ENCODE measurements at regions not wholly inside any gene's neighbourhood (a gene's known extent, or its start where the extent isn't known, plus 50 kb on each side); places are given as distances from the start of the nearest gene placed in this dataset.

DNA sequence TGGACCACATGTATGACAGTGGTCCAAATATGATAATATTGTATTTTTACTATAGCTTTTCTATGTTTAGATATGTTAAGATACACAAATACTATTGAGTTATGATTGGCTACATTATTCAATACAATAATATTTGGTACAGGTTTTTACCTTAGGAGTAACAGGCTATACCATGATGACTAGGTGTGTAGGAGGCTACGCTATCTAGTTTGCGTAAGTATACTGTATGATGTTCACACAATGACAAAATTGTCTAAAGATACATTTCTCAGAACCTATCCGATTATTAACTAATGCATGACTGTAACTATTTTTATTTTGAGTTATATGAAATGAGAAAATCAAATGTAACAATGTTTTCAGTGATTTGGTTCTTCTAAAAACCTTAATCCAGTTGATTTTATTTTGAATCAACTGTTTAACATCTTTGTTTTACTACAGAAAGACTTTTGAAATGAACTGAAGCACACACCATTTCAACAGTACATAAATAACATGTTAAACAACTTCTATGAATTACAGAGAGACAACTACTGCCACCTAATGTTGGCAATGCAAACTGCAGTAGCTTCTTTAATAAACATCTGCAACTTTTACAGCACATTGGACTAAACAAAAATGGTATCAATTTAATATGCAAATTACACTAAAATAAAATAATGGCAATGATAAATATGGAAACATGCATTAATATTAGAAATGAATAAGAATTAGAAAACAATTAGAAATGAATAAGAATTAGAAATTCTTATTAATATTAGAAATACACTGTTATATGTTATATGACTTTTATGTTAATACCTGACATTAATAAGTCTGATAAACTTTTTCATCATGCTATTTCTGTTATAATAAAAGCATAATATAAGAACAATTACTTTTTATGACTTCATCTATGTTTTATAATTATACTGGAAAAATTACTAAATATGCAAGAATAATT, 255.7 kb downstream of the MBNL1 start:
- peak; percentile 73 for DNase-seq (ENCODE audit: low read depth, low spot score)
- intact Hi-C loops (cut with micrococcal nuclease): loop anchor here (1.0 to 5.0 kb wide), 3 partner anchors 50 to 607 kb away; no protein-coding TSS in a partner anchor
- POLR2A ChIA-PET: no interaction called here

More for the DNA sequence above, 255.7 kb downstream of the MBNL1 start:
- Histone ChIP-seq H2AFZ (ENCODE audit: low read depth, low read length) (no peak overlapping the region), H3K36me3 (ENCODE audit: control insufficient read depth in 2 of 2, extremely low read depth in 1 of 2, insufficient read depth in 2 of 2, low read length in 2 of 2) (no peaks in the 10 kb centered on the region), H3K9me3 (replicated peaks; ENCODE audit: control insufficient read depth, insufficient read depth, low read length) (no peaks in the 10 kb centered on the region), H3K9me1 (replicated peaks; ENCODE audit: control insufficient read depth, extremely low read depth, insufficient read depth, low read length) (no peaks in the 10 kb centered on the region), H3K9ac (replicated peaks; ENCODE audit: extremely low read depth, insufficient read depth, low read length) (no peak overlapping the region), H3K79me2 (ENCODE audit: control insufficient read depth, insufficient read depth, low read length) (no peaks in the 10 kb centered on the region), H3K27me3 (ENCODE audit: control insufficient read depth in 2 of 2, insufficient read depth in 2 of 2, low read length in 2 of 2) (no peaks in the 10 kb centered on the region), H4K20me1 (replicated peaks; ENCODE audit: control insufficient read depth, extremely low read depth, insufficient read depth, low read length) (no peaks in the 10 kb centered on the region), H3K27ac (ENCODE audit: insufficient read depth, low read depth, low read length) (no peak overlapping the region), H3K4me3 (replicated peaks in 1 of 3; ENCODE audit: insufficient read depth in 1 of 3, low read depth in 1 of 3, low read length in 3 of 3) (no peak overlapping the region), H3K4me2 (ENCODE audit: insufficient read depth, low read length) (no peak overlapping the region), H3K4me1 (ENCODE audit: control insufficient read depth, extremely low read depth, insufficient read depth, low read length) (no peaks in the 10 kb centered on the region)
- no TSS peak for BruUV-seq (replicated peaks)
- dilution Hi-C loops (cut with MboI; ENCODE audit: extremely low pct_ligation_motif_present, low sequenced_read_pairs): no loop called here
- TF ChIP-seq, protein P1, sequence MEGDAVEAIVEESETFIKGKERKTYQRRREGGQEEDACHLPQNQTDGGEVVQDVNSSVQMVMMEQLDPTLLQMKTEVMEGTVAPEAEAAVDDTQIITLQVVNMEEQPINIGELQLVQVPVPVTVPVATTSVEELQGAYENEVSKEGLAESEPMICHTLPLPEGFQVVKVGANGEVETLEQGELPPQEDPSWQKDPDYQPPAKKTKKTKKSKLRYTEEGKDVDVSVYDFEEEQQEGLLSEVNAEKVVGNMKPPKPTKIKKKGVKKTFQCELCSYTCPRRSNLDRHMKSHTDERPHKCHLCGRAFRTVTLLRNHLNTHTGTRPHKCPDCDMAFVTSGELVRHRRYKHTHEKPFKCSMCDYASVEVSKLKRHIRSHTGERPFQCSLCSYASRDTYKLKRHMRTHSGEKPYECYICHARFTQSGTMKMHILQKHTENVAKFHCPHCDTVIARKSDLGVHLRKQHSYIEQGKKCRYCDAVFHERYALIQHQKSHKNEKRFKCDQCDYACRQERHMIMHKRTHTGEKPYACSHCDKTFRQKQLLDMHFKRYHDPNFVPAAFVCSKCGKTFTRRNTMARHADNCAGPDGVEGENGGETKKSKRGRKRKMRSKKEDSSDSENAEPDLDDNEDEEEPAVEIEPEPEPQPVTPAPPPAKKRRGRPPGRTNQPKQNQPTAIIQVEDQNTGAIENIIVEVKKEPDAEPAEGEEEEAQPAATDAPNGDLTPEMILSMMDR (IDR thresholded peaks at IDR 0.05; ENCODE audit: extremely low read depth in 1 of 2, insufficient read depth in 1 of 2, low read depth in 1 of 2, low read length in 2 of 2): peak; percentile 48 to 54
- TF ChIP-seq JUN (IDR thresholded peaks at IDR 0.05; ENCODE audit: borderline replicate concordance, insufficient read depth, insufficient read length, low read depth) (no peak), MAX (IDR thresholded peaks at IDR 0.05; ENCODE audit: insufficient read depth, insufficient read length) (no peak)
- CTCF ChIA-PET: interaction anchor here (0.6 to 6.3 kb wide), 34 partner anchors 9 to 1296 kb away, joined by 3 to 70 read pairs (median 4); partner anchors contain the start of gene P2RY14
- peak; percentile 50 for FAIRE-seq

All from endothelial cell of umbilical vein (primary cell).